ENCODE measurements at regions not wholly inside any gene's neighbourhood (a gene's known extent, or its start where the extent isn't known, plus 50 kb on each side); places are given as distances from the start of the nearest gene placed in this dataset.

GRCh38 chr12:89893972-89894706 lies 185.5 kb upstream of the ATP2B1 start:
- no peak for TF ChIP-seq POLR2AphosphoS5 (IDR thresholded peaks at IDR 0.05)
- no peaks in the 10 kb centered on the region for H3K4me1 ChIP-seq
- intact Hi-C loops (cut with DNase I; ENCODE audit: low total_unique reads) = no loop called here
- no peaks in the 10 kb centered on the region for H3K27me3 ChIP-seq
- DNase-seq = no peak
- H3K4me3 ChIP-seq = no peak overlapping the region
- WGBS, 5 donors = 90 to 97% (median 92%) methylated on average over 1 of the region's 1 CpG
- H3K36me3 ChIP-seq = no peaks in the 10 kb centered on the region
- no peaks in the 10 kb centered on the region for H3K9me3 ChIP-seq
- no peak overlapping the region for H3K27ac ChIP-seq

- Histone ChIP-seq H3K9me3 (no peaks in the 10 kb centered on the region), H3K4me1 (no peaks in the 10 kb centered on the region), H3K27me3 (no peaks in the 10 kb centered on the region), H3K4me3 (no peak overlapping the region), H3K36me3 (no peaks in the 10 kb centered on the region), H3K27ac (no peak overlapping the region)
- DNase-seq = no peak
- intact Hi-C loops (cut with DNase I; ENCODE audit: low total_unique reads) = no loop called here
- TF ChIP-seq POLR2A (IDR thresholded peaks at IDR 0.05) (no peak), CTCF (IDR thresholded peaks at IDR 0.05) (no peak), EP300 (IDR thresholded peaks at IDR 0.05) (no peak), POLR2AphosphoS5 (IDR thresholded peaks at IDR 0.05) (no peak)
These were observed 183.8 kb upstream of the ATP2B1 start for GRCh38 chr12:89892436-89892835.

- H3K36me3 ChIP-seq = no peaks in the 10 kb centered on the region
- no peak for DNase-seq
- no peak overlapping the region for H3K4me3 ChIP-seq
- H3K27me3 ChIP-seq = no peaks in the 10 kb centered on the region
- H3K4me1 ChIP-seq = no peaks in the 10 kb centered on the region
- TF ChIP-seq CTCF (IDR thresholded peaks at IDR 0.05) = no peak
- no peak for TF ChIP-seq POLR2A (IDR thresholded peaks at IDR 0.05)
- no peak for TF ChIP-seq POLR2AphosphoS5 (IDR thresholded peaks at IDR 0.05)
- TF ChIP-seq EP300 (IDR thresholded peaks at IDR 0.05) = no peak
- intact Hi-C loops (cut with DNase I; ENCODE audit: low total_unique reads) = no loop called here
- no peaks in the 10 kb centered on the region for H3K9me3 ChIP-seq
- H3K27ac ChIP-seq = no peak overlapping the region
These were observed 183.3 kb upstream of the ATP2B1 start for GRCh38 chr12:89891933-89892332.

GRCh38 chr12:89890161-89890560 lies 181.5 kb upstream of the ATP2B1 start:
- H3K9me3 ChIP-seq = no peaks in the 10 kb centered on the region
- no peak for DNase-seq
- no peak for TF ChIP-seq POLR2A (IDR thresholded peaks at IDR 0.05)
- no peak for TF ChIP-seq POLR2AphosphoS5 (IDR thresholded peaks at IDR 0.05)
- no peak for TF ChIP-seq EP300 (IDR thresholded peaks at IDR 0.05)
- TF ChIP-seq CTCF (IDR thresholded peaks at IDR 0.05) = no peak
- intact Hi-C loops (cut with DNase I; ENCODE audit: low total_unique reads) = no loop called here
- H3K27me3 ChIP-seq = no peaks in the 10 kb centered on the region
- H3K4me1 ChIP-seq = no peaks in the 10 kb centered on the region
- H3K36me3 ChIP-seq = no peaks in the 10 kb centered on the region
- H3K4me3 ChIP-seq = no peak overlapping the region
- WGBS, 5 donors = 60 to 93% (median 69%) methylated on average over 2 of the region's 2 CpGs
- H3K27ac ChIP-seq = no peak overlapping the region

- H3K36me3 ChIP-seq = no peaks in the 10 kb centered on the region
- no peaks in the 10 kb centered on the region for H3K9me3 ChIP-seq
- no peaks in the 10 kb centered on the region for H3K4me1 ChIP-seq
- H3K27me3 ChIP-seq = no peaks in the 10 kb centered on the region
- 92 to 99% (median 95%) methylated on average over 4 of the region's 4 CpGs for WGBS, 5 donors
- DNase-seq = no peak
- intact Hi-C loops (cut with DNase I; ENCODE audit: low total_unique reads) = no loop called here
- TF ChIP-seq CTCF (IDR thresholded peaks at IDR 0.05) (no peak), EP300 (IDR thresholded peaks at IDR 0.05) (no peak), POLR2AphosphoS5 (IDR thresholded peaks at IDR 0.05) (no peak), POLR2A (IDR thresholded peaks at IDR 0.05) (no peak)
- no peak overlapping the region for H3K4me3 ChIP-seq
- H3K27ac ChIP-seq = no peak overlapping the region
These were observed 180.4 kb upstream of the ATP2B1 start for GRCh38 chr12:89889062-89889461.

Measured in stomach (tissue), 8 donors.